ENCODE measurements at regions not wholly inside any gene's neighbourhood (a gene's known extent, or its start where the extent isn't known, plus 50 kb on each side); places are given as distances from the start of the nearest gene placed in this dataset.

DNA sequence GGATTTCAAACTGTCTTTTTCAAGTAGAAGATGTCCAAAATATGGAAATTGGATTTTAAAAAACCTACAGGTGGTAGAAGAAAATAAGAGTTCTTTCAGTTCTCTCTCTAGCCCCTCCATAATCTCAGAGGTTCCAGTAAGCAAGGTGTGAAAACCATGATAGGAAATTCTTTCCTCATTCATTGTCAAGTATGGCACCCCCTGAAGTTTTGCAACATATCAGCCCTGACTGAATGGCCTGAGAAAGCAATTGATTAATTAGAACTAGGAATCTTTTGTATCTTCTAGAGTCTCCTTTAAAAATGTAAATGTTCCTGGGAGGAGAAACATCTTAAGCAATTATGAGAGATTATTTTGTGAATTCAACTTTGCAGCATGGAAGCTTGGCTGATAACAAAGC lies 198.7 kb upstream of the STXBP5 start:
- FAIRE-seq (no peak), DNase-seq (no peak)
- Histone ChIP-seq H3K36me3 (ENCODE audit: control insufficient read depth in 2 of 3, insufficient read depth in 3 of 3, low read length in 3 of 3) (no peaks in the 10 kb centered on the region), H3K9ac (ENCODE audit: low read length in 3 of 3) (no peak overlapping the region), H3K27me3 (ENCODE audit: control insufficient read depth, insufficient read depth, low read length) (no peaks in the 10 kb centered on the region), H3K4me3 (ENCODE audit: low read length in 3 of 3) (no peak overlapping the region), H3K9me3 (ENCODE audit: control insufficient read depth in 2 of 3, insufficient read depth in 1 of 3, low read length in 3 of 3) (no peaks in the 10 kb centered on the region), H3K27ac (ENCODE audit: low read depth in 2 of 2, low read length in 2 of 2) (no peak overlapping the region), H3K4me1 (ENCODE audit: control insufficient read depth in 2 of 3, insufficient read depth in 2 of 3, low read depth in 1 of 3, low read length in 3 of 3) (no peaks in the 10 kb centered on the region)
- TF ChIP-seq, protein P1, sequence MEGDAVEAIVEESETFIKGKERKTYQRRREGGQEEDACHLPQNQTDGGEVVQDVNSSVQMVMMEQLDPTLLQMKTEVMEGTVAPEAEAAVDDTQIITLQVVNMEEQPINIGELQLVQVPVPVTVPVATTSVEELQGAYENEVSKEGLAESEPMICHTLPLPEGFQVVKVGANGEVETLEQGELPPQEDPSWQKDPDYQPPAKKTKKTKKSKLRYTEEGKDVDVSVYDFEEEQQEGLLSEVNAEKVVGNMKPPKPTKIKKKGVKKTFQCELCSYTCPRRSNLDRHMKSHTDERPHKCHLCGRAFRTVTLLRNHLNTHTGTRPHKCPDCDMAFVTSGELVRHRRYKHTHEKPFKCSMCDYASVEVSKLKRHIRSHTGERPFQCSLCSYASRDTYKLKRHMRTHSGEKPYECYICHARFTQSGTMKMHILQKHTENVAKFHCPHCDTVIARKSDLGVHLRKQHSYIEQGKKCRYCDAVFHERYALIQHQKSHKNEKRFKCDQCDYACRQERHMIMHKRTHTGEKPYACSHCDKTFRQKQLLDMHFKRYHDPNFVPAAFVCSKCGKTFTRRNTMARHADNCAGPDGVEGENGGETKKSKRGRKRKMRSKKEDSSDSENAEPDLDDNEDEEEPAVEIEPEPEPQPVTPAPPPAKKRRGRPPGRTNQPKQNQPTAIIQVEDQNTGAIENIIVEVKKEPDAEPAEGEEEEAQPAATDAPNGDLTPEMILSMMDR (IDR thresholded peaks at IDR 0.05; ENCODE audit: borderline replicate concordance, extremely low read depth, insufficient read depth): no peak
- intact Hi-C loops (cut with DNase I): no loop called here

DNA sequence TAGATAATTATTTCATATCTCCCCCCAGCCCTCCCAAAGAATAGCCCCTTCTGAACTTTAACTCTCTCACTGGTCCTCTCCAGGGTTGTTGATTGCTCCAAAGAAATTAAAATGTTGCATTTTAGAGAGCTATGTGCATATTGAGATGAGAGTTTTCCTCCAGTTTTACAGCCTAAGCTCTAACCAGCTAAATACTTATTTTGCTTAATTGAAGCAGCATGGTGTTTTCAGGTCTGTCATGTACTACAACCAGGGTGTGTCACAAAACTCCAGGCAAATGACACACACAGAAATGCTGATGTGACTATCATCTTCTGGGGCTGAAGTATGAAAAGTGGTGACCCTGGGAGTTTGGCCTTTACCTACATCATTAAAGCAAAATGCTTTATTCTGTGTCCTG lies 196.8 kb upstream of the STXBP5 start:
- intact Hi-C loops (cut with DNase I): no loop called here

DNA sequence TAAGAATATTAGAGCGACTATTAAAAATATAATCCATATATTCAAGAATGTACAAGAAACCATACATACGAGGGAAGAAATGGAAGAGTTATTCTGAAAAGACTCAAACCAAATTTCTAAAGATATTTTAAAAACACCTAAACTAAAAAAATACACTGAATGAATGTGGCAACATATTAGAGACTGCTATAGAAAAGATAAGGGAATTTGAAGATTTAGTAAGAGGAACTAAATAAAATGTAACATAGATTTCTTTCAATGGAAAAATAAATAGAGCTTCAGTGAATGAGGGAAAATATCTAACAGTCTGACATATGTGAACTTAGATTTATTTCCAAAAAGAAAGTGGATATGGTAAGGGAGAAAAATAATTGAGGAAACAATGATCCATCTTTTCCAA lies 194.9 kb upstream of the STXBP5 start:
- intact Hi-C loops (cut with DNase I): no loop called here
- no peaks in the 10 kb centered on the region for H3K36me3 ChIP-seq (ENCODE audit: control insufficient read depth in 2 of 3, insufficient read depth in 3 of 3, low read length in 3 of 3)
- no peaks in the 10 kb centered on the region for H3K4me1 ChIP-seq (ENCODE audit: control insufficient read depth in 2 of 3, insufficient read depth in 2 of 3, low read depth in 1 of 3, low read length in 3 of 3)
- H3K9ac ChIP-seq (ENCODE audit: low read length in 3 of 3): no peak overlapping the region
- H3K27me3 ChIP-seq (ENCODE audit: control insufficient read depth, insufficient read depth, low read length): no peaks in the 10 kb centered on the region
- TF ChIP-seq, protein P1 (IDR thresholded peaks at IDR 0.05; ENCODE audit: borderline replicate concordance, extremely low read depth, insufficient read depth): no peak
- FAIRE-seq: no peak
- DNase-seq: no peak
- H3K27ac ChIP-seq (ENCODE audit: low read depth in 2 of 2, low read length in 2 of 2): no peak overlapping the region
- no peaks in the 10 kb centered on the region for H3K9me3 ChIP-seq (ENCODE audit: control insufficient read depth in 2 of 3, insufficient read depth in 1 of 3, low read length in 3 of 3)
- no peak overlapping the region for H3K4me3 ChIP-seq (ENCODE audit: low read length in 3 of 3)

More for the DNA sequence above, 196.8 kb upstream of the STXBP5 start:
- Histone ChIP-seq H3K36me3 (ENCODE audit: control insufficient read depth in 2 of 3, insufficient read depth in 3 of 3, low read length in 3 of 3) (no peaks in the 10 kb centered on the region), H3K27me3 (ENCODE audit: control insufficient read depth, insufficient read depth, low read length) (no peaks in the 10 kb centered on the region), H3K4me1 (ENCODE audit: control insufficient read depth in 2 of 3, insufficient read depth in 2 of 3, low read depth in 1 of 3, low read length in 3 of 3) (no peaks in the 10 kb centered on the region), H3K4me3 (ENCODE audit: low read length in 3 of 3) (no peak overlapping the region), H3K9ac (ENCODE audit: low read length in 3 of 3) (no peak overlapping the region), H3K27ac (ENCODE audit: low read depth in 2 of 2, low read length in 2 of 2) (no peak overlapping the region), H3K9me3 (ENCODE audit: control insufficient read depth in 2 of 3, insufficient read depth in 1 of 3, low read length in 3 of 3) (no peaks in the 10 kb centered on the region)
- DNase-seq (no peak), FAIRE-seq (no peak)
- TF ChIP-seq, protein P1 (IDR thresholded peaks at IDR 0.05; ENCODE audit: borderline replicate concordance, extremely low read depth, insufficient read depth): no peak

DNA sequence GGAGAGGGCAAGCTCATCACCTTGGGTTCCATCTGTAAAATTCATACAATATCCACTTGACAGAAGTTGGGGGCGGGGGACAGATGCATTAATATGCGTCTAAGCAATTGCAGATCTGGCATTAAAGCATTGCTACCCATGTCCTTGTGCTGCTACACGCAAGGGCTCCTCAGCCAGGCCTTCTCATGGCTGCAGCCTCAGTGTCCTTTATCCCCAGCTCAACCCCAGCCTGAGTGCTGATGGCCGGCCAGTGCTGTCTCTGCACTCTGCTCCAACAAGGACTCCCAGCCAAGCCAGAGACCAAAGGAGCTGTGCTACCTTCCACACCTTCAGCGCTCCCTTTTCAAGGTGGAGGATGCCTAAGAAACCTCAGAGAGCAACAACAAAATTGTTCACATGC lies 188.5 kb upstream of the STXBP5 start:
- Histone ChIP-seq H3K36me3 (ENCODE audit: control insufficient read depth in 2 of 3, insufficient read depth in 3 of 3, low read length in 3 of 3) (no peaks in the 10 kb centered on the region), H3K9me3 (ENCODE audit: control insufficient read depth in 2 of 3, insufficient read depth in 1 of 3, low read length in 3 of 3) (no peaks in the 10 kb centered on the region), H3K27ac (ENCODE audit: low read depth in 2 of 2, low read length in 2 of 2) (no peak overlapping the region), H3K27me3 (ENCODE audit: control insufficient read depth, insufficient read depth, low read length) (no peaks in the 10 kb centered on the region), H3K4me3 (ENCODE audit: low read length in 3 of 3) (no peak overlapping the region), H3K4me1 (ENCODE audit: control insufficient read depth in 2 of 3, insufficient read depth in 2 of 3, low read depth in 1 of 3, low read length in 3 of 3) (no peaks in the 10 kb centered on the region), H3K9ac (ENCODE audit: low read length in 3 of 3) (no peak overlapping the region)
- TF ChIP-seq, protein P1 (IDR thresholded peaks at IDR 0.05; ENCODE audit: borderline replicate concordance, extremely low read depth, insufficient read depth): no peak
- no peak for DNase-seq
- intact Hi-C loops (cut with DNase I): no loop called here
- no peak for FAIRE-seq
